A549 (cell line): ENCODE measurements at regions not wholly inside any gene's neighbourhood (a gene's known extent, or its start where the extent isn't known, plus 50 kb on each side); places are given as distances from the start of the nearest gene placed in this dataset.

Source experiments
- BHLHE40 ChIP-seq: IDR thresholded peaks from 2 replicates; pipeline ENCODE4 v1.6.1; 2012; ENCODE audit warnings: low read depth, low read length, inconsistent platforms
- CHD4 ChIP-seq: fragments of 200-600 bp; sonication (generic); IDR thresholded peaks from 2 replicates; pipeline ENCODE4 v1.6.1; 2016; ENCODE audit warnings: antibody characterized with exemption, mild to moderate bottlenecking, borderline replicate concordance
- CTCF ChIP-seq: fragments of >200 bp; sonication (Bioruptor Twin); formaldehyde crosslinking; IDR thresholded peaks from 3 replicates; pipeline ENCODE4 v1.5.1; 2016
- POLR2A ChIP-seq: IDR thresholded peaks from 2 replicates; pipeline ENCODE4 v1.6.1; 2012; ENCODE audit warnings: mild to moderate bottlenecking, low read length
- POLR2AphosphoS2 ChIP-seq: conservative IDR thresholded peaks from 2 replicates; pipeline ENCODE4 v1.6.1; 2012; ENCODE audit warnings: low read length, improper control_type of control experiment, inconsistent platforms
- SREBF2 ChIP-seq: fragments of 450-650 bp; IDR thresholded peaks from 2 replicates; pipeline ENCODE4 v1.6.1; 2014; ENCODE audit warnings: mild to moderate bottlenecking, moderate library complexity

GRCh38 chr16:46482895-46483294 is 138.3 kb downstream of the SHCBP1 start:
- no peak for TF ChIP-seq CHD4
- TF ChIP-seq POLR2A: no peak
- no peak for TF ChIP-seq CTCF
- no peak for TF ChIP-seq BHLHE40
- no peak for TF ChIP-seq SREBF2
- no peak for TF ChIP-seq POLR2AphosphoS2
